NCI-H2081 treated with DMSO at 0.1 percent for 48 hours (cell line): ENCODE measurements at regions not wholly inside any gene's neighbourhood (a gene's known extent, or its start where the extent isn't known, plus 50 kb on each side); places are given as distances from the start of the nearest gene placed in this dataset.
"Not testable (repeated sequence)": the region's sequence is repeated elsewhere in the genome, so short reads cannot be mapped to it uniquely, and the experiment has no call there.

ENCODE experiments used
- DNase-seq: peaks from one replicate; lab custom pipeline; 2025; lab: John Stamatoyannopoulos, UW

DNA sequence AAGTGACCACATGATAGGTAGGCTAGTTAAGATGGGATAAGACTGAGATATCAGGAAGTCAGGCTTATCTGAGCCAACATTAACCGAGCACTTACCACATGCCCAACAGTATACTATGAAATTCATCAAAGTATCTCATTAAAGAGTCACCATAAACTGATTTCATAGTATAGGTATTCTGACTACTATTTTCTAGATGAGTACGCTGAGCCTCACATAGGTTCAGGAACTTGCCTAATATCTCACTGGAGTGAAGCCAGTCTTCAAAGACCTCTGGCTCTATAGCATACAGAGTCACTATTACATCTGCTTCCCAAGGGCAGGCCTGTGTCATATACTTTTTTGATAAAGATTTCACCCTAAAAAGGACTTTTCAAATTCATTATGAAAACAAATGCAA lies 115.6 kb upstream of the NGF start:
- no peak for DNase-seq

GRCh38 chr1:115452600-115453329 lies 114.7 kb upstream of the NGF start:
- no peak for DNase-seq

- DNase-seq = no peak
Measured at GRCh38 chr1:115450501-115451040, 112.5 kb upstream of the NGF start.

- no peak for DNase-seq
Measured at GRCh38 chr1:115448282-115449044, 110.4 kb upstream of the NGF start.

- DNase-seq = no peak
Measured at GRCh38 chr1:115447672-115448071, 109.6 kb upstream of the NGF start.

DNA sequence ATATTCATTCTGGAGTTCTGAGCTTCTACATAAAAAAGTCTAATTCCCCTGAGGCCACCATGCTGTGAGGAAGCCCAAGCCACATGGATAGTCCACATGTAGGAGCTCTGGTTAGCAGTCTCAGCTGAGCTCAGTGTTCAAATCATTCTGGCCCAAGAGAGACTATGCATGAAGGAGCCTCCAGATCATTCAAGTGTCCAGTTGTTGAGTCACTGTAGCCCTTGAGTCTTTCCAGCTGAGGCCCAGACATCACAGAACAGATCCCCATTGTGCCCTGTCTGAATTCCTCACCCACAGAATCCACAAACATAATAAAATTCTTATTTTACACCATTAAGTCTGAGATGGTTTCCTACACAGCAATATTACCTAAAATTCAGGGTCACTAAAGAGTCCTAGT lies 107.0 kb upstream of the NGF start:
- no peak for DNase-seq

DNA sequence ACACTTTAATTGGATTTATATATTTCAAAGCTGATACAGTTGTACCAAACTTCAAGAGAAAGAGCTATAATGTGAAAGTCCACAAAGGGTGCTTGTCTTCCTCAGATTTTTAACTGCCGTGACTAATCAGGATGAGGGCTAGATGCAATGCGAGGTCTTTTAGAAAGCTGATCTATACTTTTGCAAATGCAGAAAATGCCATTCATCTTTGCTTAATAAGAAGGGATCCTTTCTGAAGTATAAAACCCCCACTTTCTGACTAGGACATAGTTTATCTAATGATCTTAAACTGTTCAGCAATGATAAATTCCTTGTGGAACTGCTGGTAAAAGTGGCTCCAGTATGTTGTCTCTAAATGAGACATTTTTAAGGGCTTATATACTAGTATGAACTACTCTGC lies 102.7 kb upstream of the NGF start:
- DNase-seq = no peak

- DNase-seq = not testable (repeated sequence)
Measured at GRCh38 chr1:115439520-115439919, 101.5 kb upstream of the NGF start.

- DNase-seq = no peak
Measured at GRCh38 chr1:115437196-115437595, 99.1 kb upstream of the NGF start.

DNA sequence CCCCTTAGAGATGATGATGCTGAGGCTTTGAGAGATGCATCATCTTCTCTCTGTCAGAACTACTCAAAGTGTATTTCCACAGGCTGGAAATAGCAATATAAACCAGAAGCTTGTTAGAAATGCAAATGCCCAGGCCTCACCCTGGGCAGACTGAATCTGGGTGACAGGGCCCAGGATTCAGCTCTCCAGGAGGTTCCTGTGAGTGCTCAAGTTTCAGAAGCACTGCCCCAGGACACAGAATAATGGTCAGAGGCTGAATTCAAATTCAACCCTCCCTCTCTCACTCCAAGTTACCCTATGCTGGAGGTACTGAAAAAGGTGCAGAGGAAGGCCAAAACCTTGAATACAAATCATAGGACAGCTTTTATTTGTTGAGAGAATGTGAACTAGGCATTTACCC lies 98.5 kb upstream of the NGF start:
- no peak for DNase-seq

GRCh38 chr1:115433483-115433882 lies 95.4 kb upstream of the NGF start:
- no peak for DNase-seq

GRCh38 chr1:115432061-115432460 lies 94.0 kb upstream of the NGF start:
- no peak for DNase-seq

- no peak for DNase-seq
Measured at GRCh38 chr1:115430441-115431158, 92.6 kb upstream of the NGF start.

DNA sequence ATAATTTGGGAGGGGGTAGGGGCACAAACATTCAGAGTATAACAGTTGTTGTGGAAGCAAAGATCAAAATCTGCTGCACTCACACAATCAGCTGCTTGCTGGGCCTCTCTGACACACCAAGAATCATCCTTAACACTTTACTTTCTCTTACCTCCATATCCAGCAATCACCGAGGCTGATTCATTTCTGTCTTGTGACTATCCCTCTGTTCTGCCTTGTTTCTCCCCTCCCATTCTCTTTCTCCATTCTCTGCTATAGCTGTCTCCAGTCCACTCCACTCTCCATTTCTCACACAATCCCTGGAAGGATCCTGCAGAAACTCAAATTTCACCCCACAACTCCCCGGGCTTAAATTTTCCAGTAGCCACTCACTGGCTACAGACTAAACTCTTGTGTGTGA lies 91.8 kb upstream of the NGF start:
- DNase-seq = no peak

DNA sequence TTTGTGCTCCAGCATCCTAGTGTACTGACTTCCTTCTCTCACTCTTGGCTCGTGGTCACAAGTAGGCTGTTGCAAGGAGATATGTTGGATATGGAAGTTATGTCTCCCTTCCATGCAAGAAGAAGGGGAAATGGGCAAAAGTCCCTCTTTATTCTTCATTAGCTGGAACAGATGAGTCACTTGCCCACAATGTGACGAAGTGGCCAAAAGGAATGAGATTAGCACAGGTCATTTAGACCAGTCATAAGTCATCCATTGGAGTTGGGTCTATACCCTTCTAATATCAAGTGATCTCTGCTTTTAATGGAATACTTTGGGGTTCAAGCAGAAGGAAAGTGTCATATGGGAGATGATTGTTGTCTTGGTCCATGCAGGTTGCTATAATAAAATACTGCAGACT lies 91.2 kb upstream of the NGF start:
- DNase-seq = no peak

DNA sequence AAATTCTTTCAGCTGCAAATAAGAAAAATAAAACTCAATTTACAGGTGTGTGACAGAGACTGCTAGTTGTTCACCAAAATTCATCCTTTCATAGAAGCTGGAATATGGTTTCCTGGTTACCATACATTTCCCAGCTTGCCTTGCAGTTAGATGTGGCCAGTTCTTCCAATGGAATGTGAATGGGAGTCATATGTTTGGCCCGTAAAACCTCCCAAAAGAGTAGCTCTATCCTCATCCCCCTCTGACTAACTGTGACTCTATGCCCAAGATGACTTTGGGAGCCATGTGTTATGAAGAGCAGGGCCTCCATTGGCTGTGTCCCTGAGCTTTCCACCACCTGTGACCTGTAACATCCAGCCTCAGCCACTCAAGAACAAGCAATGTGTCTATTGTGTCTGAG lies 90.6 kb upstream of the NGF start:
- no peak for DNase-seq

DNA sequence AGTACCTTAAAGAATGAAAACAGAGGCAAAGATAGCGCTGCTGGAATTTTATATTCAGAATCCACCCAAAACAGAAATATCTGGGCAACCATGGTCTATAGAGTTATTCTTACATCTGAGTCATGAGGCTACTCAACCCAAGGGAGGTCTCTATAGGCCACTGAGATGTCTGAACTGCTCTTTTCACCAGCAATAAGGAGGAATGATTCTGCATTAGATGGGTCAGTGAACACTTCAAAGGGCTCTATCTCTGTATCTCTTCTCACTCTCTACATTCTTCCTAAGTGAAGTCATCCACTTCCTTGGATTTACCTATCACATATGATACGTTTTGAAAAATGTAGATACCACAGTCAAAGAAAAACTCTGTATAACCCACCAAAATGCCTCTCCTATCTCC lies 90.2 kb upstream of the NGF start:
- DNase-seq = no peak

GRCh38 chr1:115426956-115427355 lies 88.9 kb upstream of the NGF start:
- DNase-seq = no peak

DNA sequence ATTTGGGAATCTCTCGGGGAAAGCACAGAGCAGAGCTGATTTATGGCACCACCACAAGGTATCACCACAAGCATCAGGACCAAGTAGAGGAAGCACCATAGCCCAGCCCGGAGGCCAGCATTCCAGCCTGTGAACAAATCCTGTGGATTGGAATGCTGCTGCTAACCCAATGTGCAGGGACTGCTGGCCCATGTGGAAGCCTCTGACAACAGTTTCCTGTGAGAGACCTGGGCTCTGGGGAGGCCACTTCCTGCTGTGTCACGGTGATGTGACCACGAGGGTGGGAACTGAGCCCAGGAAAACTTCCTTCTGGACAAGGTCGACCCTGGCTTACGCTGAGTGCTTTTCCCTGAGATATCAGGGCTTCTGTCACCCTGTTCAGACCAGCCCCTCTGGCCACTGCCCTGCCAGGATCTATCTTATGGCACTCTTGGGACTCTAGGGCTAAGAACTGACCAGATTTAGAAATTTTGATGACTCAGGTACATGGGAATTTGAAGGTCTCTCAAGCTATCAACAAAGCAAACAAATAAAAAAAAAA lies 88.3 kb upstream of the NGF start:
- no peak for DNase-seq

GRCh38 chr1:115425442-115425841 lies 87.4 kb upstream of the NGF start:
- no peak for DNase-seq

DNA sequence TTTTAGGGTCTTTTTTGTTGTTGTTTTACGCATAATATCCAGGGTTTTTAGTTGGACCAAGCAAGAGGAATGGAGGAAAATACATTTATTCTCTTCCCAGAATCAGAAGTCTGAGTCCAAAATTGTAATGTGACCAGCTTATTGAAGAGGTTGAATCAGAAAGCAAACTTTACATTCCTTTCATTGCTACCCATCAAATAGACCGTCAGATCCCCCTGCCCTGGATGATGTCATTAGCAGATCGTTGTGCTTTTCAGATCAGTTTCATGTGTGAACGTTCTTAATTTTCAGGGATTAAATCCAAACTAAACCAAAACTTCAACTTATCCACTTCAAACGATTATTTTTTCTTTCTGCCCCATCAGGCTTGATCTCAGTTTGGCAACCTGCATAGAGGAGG lies 85.7 kb upstream of the NGF start:
- DNase-seq = no peak

DNA sequence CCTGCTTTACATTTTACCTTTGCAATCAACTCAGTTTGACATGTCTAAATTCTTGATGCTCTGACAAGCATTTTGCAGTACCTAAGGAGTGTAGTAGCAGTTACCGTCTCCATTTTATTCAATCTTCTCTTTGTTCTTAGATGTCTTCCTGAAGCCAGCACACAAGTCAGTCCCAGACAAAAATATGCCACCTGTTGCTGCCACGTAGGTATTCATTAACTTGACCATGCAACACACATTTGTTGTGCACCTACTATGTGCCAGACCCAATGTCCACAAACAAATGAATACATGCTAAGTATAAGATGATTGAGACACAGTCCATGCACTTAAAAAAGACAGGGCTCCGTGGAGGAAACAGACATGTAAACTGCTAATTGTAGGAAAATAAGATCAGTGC lies 81.5 kb upstream of the NGF start:
- DNase-seq = no peak

DNA sequence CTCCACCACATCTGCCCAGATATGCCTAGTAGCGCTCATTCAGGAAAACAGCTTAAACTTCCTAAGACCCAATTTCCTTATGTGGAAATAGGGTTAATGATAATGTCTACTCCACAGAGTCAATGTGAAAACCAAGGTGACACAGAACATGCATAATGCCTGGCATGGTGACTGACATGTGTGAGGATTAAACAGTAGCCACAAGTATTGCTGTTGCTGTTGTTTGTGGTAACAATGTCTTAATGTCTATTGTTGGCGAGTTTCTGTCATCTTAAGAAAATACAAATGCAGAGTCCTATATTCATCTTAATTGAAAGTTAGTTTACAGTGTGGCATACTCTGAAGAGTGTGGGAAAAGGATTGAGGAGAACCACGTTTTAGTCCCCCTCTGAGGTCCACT lies 75.6 kb upstream of the NGF start:
- no peak for DNase-seq
